GM21381 (cell line): ENCODE measurements at regions not wholly inside any gene's neighbourhood (a gene's known extent, or its start where the extent isn't known, plus 50 kb on each side); places are given as distances from the start of the nearest gene placed in this dataset.

Experiments used
- ATAC-seq: cut with Tn5 transposase; IDR thresholded peaks from one replicate; pipeline ENCODE4 v1.9.1; 2021; ENCODE audit warnings: mild to moderate bottlenecking, moderate library complexity; ENCODE audit not compliant: unreplicated experiment

DNA sequence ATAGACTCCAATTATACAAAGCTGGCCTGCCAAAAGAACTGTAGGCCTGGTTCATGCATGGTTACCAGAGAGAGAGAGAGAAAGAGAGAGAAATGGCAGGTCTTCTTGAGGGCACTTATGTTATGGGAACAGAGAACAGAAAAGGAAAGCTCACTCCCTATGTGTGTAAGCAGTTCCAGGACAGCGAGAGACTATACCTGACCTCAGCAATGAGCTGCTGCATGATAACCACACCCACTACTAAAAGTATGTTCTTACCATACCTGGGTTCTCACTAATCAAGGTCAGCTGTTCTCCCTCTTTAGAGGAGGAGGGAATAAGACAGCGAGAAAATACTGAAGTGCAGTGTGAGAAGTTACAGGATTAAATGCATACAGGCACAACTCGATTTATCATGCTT is 583.3 kb downstream of the GBA3 start:
- no peak for ATAC-seq

DNA sequence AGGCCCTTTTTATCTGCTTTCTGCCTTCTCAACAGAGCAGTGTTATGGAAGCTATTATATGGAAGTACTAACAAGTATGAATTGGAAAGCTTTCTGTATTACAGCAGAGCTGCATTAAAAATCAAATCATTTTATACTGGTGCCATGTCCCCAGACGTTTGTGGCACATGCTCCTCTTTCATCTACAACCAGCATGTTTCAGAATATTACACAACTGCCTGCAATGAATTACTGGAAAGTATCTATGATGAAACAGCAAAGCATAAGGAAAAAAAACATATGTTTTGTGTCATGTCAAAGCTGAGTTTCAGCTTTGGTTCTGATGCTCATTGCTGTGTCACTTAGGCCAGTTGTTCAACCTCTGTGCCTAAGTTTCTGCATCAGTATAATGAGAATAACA is 576.8 kb downstream of the GBA3 start:
- no peak for ATAC-seq

DNA sequence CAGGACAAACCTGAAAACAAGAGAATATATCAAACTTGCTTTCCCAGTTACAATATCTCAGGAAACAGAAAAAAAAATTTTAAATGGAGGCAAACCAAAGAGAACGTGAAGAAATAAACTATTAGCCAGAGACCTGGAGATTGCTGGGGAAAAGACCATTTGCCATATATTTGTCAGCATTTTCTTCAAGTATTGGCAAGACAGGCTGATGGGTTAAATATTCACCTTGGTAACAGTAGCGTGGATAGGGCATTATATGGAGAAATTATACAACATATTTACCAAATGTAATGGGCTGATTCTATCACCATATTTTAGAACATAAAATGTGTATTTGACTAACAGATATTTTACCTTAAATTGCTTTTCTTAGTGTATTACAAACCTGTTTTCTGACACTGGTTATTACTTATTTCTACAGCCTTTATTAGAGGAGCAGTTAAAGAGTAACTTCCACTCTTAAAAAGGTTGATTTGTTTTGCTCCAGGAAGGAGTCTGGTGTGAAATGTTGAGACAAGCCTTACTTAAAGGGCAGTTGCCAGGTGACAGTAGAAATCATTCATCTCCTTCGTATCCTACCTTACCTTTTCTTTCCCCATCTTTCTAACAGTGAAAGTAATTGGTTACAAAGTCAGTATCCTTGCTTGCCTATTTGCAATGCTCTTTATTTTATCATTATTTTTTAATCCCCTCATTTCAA is 575.5 kb downstream of the GBA3 start:
- ATAC-seq: no peak

DNA sequence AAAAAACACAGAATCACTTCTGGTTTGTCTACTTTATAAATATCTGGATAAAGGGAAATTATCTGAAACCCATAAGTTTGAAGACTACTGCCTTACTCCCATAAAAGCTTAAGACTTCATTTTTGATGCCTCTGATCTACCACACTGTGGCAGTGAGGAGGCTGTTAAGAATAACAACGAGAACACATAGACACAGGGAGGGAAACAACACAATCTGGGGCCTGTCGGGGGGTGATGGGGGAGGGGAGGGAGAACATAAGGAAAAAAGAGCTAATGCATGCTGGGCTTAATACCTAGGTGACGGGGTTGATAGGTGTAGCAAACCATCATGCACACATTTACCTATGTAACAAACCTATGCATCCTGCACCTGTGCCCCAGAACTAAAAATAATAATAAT is 573.7 kb downstream of the GBA3 start:
- ATAC-seq: no peak

DNA sequence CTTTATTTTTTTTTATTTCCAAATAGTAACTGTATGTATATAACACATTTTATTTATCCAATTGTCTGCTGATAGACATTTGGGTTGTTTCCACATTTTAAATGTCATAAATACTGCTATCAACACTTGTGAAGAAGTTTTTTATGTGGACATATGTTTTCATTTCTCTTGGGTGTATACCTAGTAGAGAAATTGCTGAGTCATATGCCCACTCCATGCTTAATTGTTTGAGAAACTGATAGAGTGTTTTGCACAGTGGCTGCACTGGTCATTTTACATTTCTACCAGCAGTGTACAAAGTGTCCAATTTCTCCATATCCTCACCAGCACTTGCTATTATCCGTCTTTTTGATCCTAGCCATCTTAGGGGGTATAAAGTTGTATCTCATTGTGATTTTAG is 567.8 kb downstream of the GBA3 start:
- no peak for ATAC-seq

DNA sequence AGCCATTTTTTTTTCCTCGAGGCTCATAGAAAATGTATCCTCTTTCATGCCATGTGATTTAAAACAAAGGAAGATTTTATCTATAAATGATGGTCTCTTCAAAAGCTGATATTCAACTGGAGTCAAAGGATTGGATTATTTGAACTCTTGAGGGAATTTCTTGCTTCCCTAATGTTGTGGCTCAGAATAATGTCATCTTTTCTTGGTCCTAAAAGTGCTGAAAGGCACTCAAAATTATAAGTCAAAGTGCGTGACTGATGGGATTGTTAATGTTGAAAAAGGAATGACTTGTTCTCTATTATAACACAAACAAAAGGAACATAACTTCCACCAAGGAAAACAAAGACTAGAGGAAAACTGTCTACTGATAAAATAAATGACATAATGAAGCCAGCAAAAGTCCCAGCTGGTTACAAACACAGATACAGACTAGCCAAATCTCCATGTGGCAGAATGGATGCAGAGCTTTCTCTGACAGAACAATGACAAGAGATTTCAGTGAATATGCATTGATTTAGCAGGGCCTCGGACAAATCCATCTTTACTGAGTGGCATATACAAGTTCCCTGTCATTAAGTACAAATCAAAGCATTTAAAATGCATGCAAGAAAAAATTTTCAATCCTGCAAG is 552.6 kb downstream of the GBA3 start:
- ATAC-seq: no peak

DNA sequence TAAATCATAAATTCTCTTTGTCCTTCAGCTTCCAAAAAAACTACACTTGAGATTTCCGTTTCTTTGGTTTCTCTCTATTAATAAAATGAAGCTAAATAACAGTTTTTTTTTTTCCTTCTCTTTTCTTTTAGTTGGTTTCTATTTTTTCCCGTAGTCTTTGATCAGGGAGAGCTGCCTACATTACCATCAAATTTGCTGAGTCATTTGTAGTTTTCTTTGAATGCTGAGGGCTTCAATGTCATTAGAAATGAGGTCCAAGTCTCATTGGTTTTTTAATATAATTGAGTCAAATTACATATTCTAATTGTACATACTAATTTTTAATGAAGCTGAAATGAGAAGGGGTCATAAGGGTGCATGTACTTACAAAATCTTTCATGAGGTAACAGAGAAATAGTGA is 550.2 kb downstream of the GBA3 start:
- no peak for ATAC-seq

DNA sequence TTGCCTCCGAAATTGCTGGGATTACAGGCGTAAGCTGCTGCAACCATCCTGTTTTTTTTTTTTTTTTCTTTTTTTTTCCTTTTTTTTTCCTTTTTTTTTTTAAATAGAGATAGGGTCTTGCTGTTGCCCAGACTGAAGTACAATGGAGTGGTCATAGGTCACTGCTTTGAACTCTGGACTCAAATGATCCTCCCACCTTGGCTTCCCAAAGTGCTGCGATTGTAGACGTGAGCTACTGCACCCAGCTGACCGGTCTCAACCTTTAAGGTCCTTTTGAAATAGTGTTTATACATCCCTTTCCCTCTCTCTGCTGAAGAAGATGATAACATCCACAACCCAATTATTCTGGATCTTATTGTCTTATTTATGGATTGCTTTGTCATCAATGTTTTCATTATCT is 548.7 kb downstream of the GBA3 start:
- ATAC-seq: no peak

DNA sequence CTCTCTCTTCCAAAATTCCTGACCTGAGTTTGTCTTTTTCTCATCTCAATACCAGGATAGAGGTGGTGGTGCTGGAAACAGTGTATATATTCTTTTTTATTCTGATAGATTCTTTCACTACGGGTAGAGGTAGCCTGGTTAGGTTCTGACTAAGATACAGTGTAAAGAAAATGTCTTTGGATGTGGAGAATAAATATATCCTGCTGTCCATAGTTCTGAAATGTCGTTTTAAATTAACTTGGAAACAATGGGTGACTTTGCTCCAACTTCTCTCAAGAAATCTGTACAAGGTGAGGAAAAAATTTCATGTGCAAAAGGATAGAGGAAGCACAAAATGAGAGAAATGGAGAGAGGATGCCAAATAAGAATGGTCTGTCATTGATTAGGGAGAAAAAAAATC is 546.1 kb downstream of the GBA3 start:
- no peak for ATAC-seq

DNA sequence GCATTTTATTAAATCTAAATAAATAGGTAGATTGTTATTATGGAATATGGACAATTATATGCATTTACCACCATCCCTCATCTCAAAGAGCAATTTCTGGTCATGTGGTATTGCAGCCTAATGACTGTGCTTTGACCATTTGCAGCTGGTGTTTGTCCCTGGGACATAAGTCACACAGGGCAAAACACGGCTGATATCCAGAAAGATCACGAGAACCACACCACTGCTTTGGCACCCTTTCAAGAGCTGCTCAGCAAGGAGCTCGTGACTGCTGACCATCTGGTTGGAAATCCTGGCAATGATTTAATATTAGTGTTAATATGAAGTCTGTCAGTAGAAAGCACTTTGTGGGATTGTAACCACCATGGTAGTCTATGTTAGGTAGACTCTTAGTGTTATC is 545.0 kb downstream of the GBA3 start:
- no peak for ATAC-seq

DNA sequence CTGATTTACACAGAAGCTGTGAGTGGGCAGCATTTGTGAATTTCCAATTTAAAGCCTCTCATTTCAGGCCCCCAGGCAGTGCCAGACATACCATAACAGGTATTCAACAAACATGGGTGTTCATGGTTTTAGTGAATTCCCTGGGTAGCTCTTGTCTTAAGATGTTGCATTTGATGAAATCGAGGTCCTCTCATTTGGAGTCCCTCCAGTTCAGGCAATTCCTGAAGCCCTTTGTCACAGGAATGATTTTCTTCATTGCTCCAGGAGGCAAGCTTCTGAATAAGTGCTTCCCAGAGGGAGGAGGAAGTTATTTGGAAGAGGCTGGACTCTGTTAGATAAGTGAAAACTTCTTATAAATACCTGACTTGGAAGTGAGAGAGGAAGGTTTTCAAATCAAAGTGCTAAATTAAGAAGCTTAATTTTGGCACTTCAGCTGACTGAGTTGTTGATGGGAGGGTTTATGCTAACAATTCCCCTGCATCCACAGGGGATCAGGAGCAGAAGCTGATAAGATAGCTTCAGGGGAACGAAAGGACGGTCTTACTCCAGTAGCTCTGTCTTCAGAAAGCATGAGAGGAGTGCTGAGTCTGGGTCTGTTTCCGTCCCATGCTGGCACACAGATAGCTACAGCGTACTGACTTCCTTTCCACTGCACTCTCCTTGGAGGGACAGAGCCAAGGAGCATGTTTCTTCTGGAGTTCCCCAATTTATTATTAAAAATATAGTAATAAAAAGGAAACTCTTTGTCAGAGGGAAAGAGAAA is 543.1 kb downstream of the GBA3 start:
- ATAC-seq: no peak

DNA sequence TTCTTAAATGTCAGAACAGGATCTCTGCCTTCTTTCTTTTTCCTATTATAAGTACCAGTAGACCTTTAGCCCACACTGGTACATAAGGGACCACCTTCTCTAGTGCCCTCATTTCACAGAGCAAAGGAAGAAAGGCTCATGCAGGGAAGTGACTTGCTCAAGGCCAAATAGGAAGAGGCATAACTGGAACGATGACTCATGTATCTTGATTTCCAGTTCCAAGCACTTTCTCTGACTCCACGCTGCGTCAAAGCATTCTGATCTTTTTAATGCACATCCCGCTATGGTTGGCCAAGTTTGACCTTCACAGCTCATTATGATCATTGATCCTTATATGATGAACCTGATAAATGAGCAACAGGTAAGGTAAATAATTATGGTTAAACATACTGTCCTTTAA is 542.0 kb downstream of the GBA3 start:
- ATAC-seq: no peak

DNA sequence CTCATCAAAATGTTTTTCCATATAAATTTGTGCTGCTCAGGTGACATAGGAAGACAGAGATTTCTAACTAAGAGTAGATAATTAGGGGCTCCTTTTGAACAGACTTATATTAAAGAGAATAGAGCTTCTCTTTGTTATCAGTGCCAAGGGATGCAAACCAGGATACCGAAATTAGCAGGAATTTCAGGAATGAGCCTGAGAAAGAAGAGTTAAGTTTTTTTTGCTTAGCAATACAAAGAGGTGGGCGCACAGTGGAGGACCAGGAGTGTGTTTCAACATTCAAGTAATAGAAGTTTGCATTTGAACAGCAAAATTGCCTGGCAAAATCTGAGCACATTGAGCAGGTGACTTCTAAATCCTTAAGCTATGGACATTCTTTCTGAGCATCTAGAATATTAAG is 541.3 kb downstream of the GBA3 start:
- no peak for ATAC-seq

DNA sequence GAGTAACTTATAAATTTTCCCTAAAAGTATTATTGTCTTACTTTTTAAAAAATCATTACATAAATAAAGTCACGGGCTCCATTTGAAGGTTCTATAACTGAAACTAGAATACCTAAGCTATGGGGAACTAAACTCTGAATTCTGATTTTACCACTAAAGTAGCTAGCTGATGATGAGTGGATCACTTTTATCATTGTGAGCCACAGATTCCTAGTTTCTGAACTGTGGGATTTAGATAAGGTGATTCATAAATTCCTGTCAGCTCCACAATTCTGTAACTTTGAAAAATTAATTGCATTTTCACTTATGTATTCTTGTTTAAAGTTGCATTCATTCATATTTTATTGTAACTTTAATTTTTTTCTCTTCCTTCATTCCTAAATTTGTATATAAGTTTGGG is 540.9 kb downstream of the GBA3 start:
- ATAC-seq: no peak

DNA sequence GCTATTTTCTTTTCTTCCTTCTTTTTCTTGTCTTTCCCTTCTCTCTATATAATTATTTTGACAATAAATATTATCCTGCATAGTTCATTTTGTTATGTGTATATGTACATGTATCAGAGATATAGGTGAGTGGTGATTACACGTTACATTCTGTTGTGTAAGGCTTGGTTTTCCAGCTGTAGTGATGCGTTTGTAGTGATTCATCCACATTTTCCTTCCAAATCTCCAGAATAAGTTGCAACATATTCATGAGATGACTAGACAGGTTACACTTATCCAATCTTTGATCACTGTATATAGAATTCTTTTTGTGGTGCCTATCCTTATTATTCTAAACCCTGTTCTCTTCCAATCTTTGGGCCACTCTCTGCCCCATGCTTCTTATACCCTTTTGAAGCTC is 540.2 kb downstream of the GBA3 start:
- ATAC-seq: no peak

DNA sequence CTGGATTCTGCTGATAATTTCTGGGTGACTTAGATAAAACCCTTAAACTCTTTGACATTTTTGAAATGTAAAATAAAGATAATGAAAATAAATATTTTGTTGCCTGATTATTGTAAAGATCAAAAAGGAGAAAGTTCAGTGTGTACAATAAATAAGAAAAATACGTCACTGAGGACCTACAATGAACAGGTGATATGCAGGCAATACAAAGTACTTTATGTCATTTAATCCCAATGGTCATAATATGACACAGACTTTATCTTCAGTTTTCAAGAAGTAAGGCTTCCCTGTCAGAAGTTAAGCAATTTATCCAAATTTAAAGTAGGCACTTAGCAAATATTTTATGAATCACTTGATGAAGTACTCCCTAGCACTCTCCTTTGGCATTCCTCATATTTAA is 532.8 kb downstream of the GBA3 start:
- ATAC-seq: no peak

DNA sequence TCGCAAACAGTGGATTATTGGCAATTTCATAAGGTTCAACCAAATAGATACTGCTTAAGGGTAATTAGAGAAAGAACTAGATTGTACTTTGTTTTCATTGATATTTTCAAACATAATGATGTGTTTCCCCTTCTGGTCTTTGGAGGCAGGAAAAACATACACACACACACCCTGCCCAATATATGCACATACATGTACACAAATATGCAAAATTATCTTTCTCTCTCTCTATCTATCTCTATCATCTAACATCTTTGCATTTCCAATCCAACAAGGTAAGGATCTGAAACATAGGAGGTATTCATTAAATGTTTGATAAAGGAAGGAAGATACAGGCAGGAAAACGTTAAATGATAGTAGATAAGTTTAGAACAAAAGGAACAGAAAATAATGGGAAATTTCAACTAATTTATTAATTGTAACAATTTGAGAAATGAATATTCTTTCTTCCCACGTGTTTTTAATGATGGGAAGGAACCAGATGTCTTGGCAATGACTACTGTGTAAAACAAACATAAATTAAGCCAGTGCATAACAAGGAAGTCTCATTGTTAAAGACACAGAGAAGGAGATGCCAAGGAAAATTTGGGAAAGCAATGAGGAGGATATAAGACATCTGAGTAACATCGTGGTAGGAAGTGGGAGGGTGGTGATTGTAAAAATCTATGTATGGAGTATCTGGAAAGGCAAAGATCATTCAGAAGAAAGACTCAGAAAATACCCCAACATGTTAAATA is 532.1 kb downstream of the GBA3 start:
- ATAC-seq: no peak

DNA sequence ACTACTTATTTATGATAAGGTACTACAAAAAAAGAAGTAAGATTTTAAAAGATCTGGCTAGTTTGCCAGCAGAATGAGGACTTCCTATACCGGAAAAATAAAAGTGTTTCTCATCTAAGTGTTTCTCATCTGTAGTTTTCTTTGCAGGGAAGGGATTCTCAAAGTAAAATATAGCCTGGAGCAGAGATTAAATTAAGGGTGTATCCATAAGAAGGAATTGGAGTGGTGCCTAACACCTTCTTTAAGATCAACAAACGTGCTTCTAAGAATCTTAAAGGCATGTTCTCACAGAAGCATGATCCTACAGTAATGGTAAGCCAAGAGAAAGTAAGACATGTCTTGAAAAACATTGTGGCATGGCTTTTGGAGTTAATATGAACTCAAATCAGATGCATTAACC is 528.2 kb downstream of the GBA3 start:
- no peak for ATAC-seq

DNA sequence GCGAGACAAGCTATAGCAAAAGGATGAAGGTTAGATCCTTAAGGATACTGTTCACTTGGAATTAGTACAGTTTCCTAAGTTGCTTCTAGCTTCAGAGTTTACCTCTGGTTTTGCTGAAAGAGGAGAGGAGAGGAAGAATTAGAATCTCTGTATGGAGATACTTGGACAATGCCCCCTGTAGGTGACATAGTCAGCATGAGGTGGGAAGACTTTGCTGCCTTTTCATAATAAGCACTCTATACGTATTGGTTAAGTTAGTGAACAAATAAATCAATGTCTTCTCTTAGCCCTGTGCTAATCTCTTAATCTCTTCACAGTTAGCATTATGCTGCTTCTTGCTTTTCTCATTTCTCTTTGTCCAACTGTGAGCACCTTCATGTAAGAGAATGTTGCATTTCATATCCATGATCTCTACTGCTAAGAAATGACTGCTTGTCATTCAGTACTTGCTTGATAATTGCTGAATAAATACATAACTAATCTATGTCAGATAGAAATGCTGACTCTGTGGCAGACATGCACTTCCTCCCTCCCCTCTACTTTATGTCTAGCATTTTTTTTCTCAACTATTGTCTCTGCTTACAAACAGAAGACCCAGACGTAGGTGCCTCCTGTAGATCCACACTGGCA is 527.2 kb downstream of the GBA3 start:
- no peak for ATAC-seq

DNA sequence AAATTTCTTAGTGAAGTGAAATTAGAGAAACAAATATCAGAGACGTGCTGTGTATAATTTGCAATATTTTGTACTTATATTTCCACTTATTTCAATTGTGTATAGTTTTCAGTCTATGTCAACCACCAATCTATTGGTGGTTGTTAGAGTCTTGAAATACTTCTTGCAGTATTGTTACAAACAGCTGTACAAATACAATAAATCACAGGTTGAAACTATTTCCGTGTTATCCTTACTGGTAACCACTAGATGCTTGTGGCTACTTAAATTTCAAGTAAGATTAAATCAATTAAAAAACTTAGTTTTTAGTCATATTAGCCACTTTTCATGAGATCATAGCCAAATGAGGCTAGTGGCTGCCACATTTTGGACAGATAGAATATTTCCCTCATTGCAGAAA is 520.5 kb downstream of the GBA3 start:
- ATAC-seq: no peak

DNA sequence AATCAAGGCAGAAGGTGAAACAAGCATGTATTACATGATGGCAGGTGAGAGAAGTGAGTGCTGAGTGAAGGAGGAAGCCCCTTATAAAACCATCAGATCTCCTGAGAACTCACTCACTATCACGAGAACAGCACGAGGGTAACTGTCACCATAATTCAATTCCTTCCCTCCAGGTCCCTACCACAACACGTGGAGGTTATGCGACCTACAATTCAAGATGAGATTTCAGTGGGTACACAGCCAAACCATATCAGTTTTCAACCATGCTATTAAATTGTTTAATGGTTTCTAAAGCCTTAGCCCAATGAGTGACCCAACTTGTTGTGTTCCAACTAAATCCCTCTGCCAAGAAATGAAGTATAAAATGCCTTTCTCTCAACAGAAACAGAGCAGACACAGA is 519.8 kb downstream of the GBA3 start:
- ATAC-seq: no peak
